NCI-H187 treated with DMSO at 0.1 percent for 48 hours (cell line): ENCODE measurements at regions not wholly inside any gene's neighbourhood (a gene's known extent, or its start where the extent isn't known, plus 50 kb on each side); places are given as distances from the start of the nearest gene placed in this dataset.
A peak's percentile ranks its signal among the peaks of the same experiment; 100 is the strongest.
"Not testable (repeated sequence)": the region's sequence is repeated elsewhere in the genome, so short reads cannot be mapped to it uniquely, and the experiment has no call there.

ENCODE experiments used
- DNase-seq: peaks from one replicate; lab custom pipeline; 2025; lab: John Stamatoyannopoulos, UW

- DNase-seq, result not testable (repeated sequence)
Measured at GRCh38 chr14:28252124-28252523, 514.5 kb upstream of the FOXG1 start.

GRCh38 chr14:28254768-28255167, 511.8 kb upstream of the FOXG1 start:
- DNase-seq, result no peak

DNA sequence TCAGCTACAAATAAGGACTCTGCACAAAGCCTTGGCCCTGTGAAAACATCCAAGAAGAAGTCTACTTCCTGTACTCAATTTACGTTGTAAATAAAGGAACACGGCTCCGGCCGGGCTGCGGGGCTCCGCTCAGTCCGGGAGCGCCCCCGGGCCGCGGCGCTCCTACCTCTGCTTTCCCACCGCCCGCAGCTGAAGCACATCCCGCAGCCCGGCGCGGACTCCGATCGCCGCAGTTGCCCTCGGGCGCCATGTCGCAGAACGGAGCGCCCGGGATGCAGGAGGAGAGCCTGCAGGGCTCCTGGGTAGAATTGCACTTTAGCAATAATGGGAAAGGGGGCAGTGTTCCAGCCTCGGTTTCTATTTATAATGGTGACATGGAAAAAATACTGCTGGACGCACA, 502.3 kb upstream of the FOXG1 start:
- DNase-seq, result no peak

GRCh38 chr14:28272270-28272669, 494.3 kb upstream of the FOXG1 start:
- DNase-seq, result no peak

GRCh38 chr14:28280530-28280929, 486.1 kb upstream of the FOXG1 start:
- no peak for DNase-seq

DNA sequence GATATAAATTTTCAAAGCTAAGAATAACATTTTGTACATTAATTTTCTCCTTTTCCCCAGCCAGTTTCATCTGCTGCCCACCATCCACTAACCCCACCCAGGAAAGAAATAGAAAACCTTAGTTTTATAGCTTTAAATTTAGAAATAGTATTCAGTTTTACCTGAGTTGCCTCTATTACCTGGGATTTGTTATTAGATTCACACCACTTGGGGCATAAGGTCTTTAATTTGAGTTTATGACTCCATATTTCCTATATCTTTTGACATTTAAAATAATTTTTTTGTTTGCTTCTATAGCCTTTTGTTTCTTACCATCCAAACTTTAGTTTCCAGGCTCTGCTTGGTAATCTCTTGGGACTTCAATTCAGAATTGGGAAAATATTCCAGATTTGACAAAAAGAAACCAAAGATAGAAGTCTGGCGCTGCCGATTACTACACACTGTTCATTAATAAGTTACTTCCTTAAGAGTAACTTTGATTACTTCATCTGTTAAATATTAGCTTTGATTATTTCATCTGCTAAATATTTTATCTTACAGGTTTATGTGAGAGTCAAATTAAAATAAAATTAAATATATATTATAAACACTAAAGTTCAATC, 485.5 kb upstream of the FOXG1 start:
- no peak for DNase-seq

DNA sequence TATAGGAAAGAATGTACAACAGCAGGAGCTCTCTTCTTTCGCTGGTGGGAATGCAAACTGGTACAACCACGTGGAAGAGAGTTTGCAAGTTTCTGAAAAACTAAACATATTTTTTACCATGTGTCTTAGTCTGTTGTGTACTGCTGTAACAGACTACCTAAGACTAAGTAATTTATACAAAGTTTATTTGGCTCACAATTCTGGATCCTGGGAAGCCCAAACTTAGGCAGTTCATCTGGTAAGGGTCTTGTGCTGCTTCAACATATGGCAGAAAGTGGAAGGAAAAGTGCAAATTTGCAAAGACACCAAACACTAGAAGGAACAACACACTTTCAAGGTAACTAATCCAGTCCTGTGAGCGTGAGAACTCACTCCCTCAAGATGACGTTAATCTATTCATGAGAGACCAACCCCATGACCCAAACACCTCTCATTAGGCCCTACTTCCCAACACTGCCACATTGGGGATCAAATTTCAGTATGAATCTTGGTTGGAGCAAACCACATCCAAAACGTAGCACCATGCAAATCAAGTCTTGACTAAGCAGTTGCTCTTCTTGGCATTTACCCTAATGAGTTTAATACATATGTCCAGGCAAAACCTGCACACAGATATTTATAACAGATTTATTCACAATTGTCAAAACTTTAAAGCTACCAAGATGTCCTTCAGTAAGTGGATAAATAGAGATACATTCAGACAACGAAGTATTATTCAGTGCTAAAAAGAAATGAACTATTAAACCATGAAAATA, 481.9 kb upstream of the FOXG1 start:
- DNase-seq, result no peak

- peak; percentile 17 for DNase-seq
Measured at GRCh38 chr14:28294834-28295440, 471.6 kb upstream of the FOXG1 start.

GRCh38 chr14:28297559-28297958, 469.0 kb upstream of the FOXG1 start:
- no peak for DNase-seq

- DNase-seq, result no peak
Measured at GRCh38 chr14:28298156-28298555, 468.4 kb upstream of the FOXG1 start.

DNA sequence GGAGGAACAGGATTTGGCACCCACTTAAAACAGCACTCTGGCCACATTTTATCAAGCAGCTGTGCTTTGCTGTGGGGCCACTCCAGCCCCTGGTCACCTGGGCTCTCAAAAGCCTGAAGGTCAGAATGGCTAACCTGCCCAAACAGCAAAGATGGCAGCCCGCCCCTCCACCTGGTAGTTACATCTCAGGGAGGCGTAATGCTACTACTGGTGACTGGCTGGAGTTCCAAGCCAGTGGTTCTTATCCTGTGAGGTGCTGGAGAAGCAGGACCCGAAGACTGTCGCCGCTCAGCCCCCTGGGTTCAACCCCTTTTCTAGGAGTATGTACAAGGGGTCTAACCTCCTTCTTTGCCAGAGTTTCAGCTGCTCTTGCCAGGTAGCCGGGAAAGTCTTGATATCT, 467.4 kb upstream of the FOXG1 start:
- no peak for DNase-seq

DNA sequence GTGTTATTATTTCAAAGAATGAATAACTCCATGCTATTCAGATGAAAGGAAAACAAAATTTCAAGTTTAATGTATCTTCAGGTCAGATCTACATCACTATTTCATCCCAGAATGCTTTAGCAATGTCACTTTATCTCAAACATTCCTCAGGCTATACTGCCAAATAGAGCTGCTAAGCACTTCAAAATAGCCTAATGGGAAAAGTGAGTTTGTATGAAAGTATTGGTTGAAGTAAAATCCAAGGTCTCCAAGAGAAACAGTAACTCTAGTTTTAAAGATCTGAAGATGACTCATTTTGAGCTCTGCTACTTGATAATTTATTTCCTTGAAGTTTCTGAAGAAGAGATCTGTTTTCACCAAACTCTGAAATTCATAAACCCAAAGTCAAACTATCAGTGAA, 466.2 kb upstream of the FOXG1 start:
- no peak for DNase-seq

DNA sequence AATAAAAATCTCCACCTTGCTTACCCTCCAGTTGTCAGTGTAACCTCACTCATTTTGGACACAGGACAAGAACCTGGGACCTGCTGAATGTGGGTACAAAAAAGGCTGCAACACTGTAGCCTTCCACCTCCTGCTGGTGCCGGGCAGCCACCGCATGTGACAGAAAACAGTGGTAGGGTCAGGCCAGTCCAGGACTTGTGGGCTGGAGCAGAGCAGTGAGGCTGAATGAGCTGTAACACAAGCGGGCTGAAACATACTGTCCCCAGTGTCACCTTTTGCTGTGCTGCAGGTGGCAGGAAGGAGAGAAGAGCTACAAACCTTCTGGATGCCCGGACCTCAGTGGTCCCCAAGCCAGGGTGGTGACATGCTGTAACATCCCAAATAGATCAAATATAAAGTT, 465.4 kb upstream of the FOXG1 start:
- DNase-seq, result no peak

- no peak for DNase-seq
Measured at GRCh38 chr14:28303248-28303647, 463.3 kb upstream of the FOXG1 start.

DNA sequence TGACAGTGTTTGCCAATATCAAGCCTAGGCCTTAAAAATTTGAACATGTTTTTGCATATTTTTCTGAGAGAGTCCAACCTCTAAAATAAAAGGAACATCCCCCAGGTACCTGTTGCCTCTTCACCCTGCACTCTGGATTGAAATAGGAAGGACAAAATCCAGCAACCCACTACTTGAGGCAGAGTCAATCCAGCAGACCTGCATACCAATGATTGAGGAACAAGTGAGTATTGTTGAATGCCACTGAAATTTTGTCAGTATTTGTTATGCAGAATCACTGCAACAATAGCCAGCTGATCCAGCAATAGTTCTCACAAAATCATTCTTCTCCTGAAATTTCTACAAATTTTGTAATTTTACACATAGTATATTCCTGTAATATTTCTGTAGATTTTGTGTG, 460.6 kb upstream of the FOXG1 start:
- no peak for DNase-seq

DNA sequence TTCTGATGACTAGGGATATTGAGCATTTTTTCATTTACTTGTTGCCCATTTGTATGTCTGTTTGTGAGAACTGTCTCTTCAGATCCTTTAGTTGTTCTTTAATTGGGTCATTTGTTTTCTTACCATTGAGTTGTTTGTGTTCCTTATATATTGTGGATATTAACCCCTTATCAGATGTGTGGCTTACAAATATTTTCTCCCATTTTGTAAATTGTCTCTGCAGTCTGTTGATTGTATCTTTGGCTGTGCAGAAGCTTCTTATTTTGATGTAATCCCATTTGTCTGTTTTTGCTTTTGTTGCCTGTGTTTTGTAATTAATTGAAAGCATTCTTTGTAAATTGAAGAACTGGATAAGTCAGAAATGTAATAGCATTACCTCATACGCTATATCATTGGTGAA, 459.1 kb upstream of the FOXG1 start:
- no peak for DNase-seq

- DNase-seq, result no peak
Measured at GRCh38 chr14:28308734-28309133, 457.9 kb upstream of the FOXG1 start.

- not testable (repeated sequence) for DNase-seq
Measured at GRCh38 chr14:28317890-28318675, 448.5 kb upstream of the FOXG1 start.

DNA sequence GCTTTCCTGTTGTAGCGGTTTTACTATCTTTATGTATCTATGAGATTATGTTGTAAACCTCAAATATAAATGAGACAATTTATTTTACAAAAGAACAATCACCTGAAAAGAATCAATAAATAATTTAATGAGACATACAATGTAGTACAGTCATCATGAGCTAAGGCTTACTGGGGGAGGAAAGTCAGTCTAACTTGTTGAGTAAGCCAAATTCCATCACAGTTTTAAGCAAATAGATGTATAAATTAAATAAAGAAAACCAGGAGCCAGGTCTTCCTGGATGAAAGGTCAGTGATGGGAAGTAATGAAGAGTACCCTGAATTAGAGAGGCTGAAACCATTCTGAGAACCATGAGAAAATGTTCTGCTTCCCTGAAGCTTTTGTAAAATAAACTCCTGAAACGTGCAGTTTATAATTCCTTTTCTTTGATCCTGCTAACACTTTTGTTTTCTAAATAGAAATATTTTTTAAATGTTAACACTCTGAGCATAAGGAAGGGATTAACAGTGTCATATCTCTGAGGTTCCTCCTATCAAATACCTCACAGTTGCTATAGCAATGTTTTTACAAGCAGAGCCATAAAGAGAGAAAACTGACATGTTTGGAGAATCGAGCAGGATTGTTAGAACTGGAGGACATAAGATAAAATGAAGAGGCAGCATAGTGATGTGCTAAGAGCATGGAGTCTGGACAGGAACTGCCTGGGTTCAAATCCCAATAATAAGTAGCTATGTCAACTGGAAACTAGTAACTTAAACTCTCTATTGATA, 444.9 kb upstream of the FOXG1 start:
- no peak for DNase-seq

DNA sequence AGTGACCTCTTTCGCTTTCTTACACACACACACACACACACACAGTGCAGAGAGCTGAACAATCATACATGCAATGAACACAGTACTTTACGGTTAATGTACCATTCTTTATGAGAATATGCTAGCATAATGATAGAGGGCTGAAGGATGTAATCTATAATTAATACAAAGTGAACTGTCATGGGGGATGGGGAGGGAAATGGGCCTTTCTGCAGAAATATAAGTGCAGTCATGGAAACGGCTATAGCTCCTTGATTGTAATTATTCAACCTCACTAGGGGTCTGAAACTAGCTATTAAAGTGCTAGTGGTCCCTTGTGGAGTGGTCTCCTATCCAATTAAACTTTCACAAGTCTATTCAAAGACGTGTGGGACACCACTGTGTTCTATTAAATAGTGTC, 443.2 kb upstream of the FOXG1 start:
- no peak for DNase-seq

- DNase-seq, result no peak
Measured at GRCh38 chr14:28323951-28324741, 442.4 kb upstream of the FOXG1 start.
